ENCODE measurements at regions not wholly inside any gene's neighbourhood (a gene's known extent, or its start where the extent isn't known, plus 50 kb on each side); places are given as distances from the start of the nearest gene placed in this dataset.

DNA sequence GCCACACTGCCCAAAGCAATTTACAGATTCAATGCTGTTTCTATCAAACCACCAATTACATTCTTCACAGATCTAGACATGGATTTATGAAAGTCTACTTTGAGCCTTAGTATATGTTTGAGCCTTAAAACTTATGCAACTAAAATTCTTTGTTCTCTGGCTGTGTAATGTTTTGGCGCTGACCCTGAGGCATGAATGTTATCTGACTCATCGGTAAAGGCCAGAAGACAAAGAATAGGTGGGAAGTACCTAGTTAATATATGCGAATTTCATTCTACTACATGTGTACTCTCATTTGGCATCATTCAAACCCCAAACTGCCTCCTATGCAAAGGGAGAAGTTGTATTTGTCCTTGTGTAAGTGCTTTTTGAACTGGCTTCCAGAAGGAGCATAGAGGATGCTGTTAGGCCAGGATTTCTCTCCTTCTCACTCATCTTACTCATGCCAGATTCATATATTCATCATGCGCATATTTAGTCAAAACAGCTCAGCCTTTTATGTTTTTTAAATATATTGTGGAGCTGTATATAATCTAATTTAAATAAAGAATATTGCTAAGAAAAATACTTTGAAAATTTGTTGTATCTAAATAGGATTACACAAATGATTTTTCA lies 204.2 kb downstream of the NFKBIZ start:
- TF ChIP-seq, protein P1, sequence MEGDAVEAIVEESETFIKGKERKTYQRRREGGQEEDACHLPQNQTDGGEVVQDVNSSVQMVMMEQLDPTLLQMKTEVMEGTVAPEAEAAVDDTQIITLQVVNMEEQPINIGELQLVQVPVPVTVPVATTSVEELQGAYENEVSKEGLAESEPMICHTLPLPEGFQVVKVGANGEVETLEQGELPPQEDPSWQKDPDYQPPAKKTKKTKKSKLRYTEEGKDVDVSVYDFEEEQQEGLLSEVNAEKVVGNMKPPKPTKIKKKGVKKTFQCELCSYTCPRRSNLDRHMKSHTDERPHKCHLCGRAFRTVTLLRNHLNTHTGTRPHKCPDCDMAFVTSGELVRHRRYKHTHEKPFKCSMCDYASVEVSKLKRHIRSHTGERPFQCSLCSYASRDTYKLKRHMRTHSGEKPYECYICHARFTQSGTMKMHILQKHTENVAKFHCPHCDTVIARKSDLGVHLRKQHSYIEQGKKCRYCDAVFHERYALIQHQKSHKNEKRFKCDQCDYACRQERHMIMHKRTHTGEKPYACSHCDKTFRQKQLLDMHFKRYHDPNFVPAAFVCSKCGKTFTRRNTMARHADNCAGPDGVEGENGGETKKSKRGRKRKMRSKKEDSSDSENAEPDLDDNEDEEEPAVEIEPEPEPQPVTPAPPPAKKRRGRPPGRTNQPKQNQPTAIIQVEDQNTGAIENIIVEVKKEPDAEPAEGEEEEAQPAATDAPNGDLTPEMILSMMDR (IDR thresholded peaks at IDR 0.05; ENCODE audit: borderline replicate concordance, extremely low read depth, low read length, poor library complexity, severe bottlenecking), result no peak
- no peak for TF ChIP-seq EZH2 (IDR thresholded peaks at IDR 0.05; ENCODE audit: borderline replicate concordance, low read depth, low read length, severe bottlenecking)
- no peak overlapping the region for H3K9ac ChIP-seq (ENCODE audit: low read depth, low read length)
- H3K4me3 ChIP-seq (ENCODE audit: low read depth in 1 of 2, low read length in 2 of 2), result no peak overlapping the region
- no peaks in the 10 kb centered on the region for H4K20me1 ChIP-seq (ENCODE audit: insufficient read depth, low read length)
- H2AFZ ChIP-seq (ENCODE audit: low read depth, low read length), result no peak overlapping the region
- no peaks in the 10 kb centered on the region for H3K27me3 ChIP-seq (ENCODE audit: insufficient read depth, low read length, poor library complexity)
- H3K79me2 ChIP-seq (ENCODE audit: insufficient read depth, low read length), result no peaks in the 10 kb centered on the region
- no peak overlapping the region for H3K4me2 ChIP-seq (ENCODE audit: insufficient read depth, low read length)
- H3K36me3 ChIP-seq (ENCODE audit: insufficient read depth, low read length), result no peaks in the 10 kb centered on the region
- no peak overlapping the region for H3K27ac ChIP-seq (ENCODE audit: low read length)
- DNase-seq (no peak), ATAC-seq (ENCODE audit: insufficient read depth, low read depth) (no peak)
- no peaks in the 10 kb centered on the region for H3K9me3 ChIP-seq (ENCODE audit: insufficient read depth, low read length, severe bottlenecking)
- no peaks in the 10 kb centered on the region for H3K4me1 ChIP-seq (ENCODE audit: insufficient read depth, low read length)

DNA sequence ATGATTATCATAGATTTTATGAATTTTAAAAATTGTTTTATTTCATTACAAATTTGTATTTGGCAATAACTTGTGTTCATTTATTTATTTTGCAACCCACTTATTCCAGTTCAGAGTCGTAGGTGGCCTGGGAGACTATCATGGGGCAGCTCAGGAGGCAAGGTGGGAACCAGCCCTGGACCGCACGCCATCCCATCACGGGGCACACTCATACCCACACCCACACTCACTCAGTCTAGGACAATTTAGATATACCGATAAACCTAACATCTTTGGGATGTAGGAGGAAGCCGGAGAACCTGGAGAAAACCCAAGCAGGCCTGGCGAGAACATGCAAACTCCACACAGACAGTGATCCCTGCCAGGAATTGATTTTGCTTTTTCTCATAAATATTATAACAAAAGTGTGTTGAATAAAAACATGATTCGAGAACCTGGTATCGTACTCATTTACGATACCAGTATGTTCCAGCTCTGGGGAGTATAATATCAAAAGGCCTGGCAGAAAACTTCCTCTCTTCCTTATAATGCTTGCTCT lies 205.3 kb downstream of the NFKBIZ start:
- Histone ChIP-seq H3K36me3 (ENCODE audit: insufficient read depth, low read length) (no peaks in the 10 kb centered on the region), H4K20me1 (ENCODE audit: insufficient read depth, low read length) (no peaks in the 10 kb centered on the region)

DNA sequence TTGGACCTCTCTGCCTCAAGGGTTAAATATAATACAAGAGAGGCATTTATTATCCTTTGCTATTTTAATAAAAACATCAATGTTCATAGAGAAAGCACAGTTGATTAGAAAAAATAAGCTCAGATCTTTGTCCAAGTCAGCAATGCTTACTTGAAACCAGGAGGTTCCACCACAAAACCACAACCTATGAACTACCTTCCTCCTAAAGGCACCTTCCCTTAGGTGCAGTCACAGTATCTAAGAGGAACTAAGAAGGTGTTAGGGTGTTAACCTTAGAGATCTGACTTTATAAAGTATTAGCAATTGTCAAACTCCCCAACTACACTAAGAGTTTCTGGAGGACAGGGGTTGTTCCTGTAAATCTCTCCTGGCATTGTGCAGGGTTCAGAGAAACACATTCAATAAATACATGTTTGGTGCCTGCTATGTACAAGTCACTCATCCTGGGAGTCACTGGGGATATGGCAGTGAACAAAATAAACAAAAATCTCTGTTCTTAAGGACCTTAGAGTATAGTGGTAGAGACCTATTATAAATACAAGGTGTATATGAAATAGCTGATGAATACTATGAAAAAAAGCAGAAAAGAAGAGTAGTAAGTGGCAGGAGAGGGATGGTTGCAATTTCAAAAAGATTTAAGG lies 208.6 kb downstream of the NFKBIZ start:
- H3K4me3 ChIP-seq (ENCODE audit: low read depth in 1 of 2, low read length in 2 of 2), result no peak overlapping the region

More for the DNA sequence above, 205.3 kb downstream of the NFKBIZ start:
- H3K27ac ChIP-seq (ENCODE audit: low read length), result no peak overlapping the region
- H3K27me3 ChIP-seq (ENCODE audit: insufficient read depth, low read length, poor library complexity), result no peaks in the 10 kb centered on the region
- no peaks in the 10 kb centered on the region for H3K9me3 ChIP-seq (ENCODE audit: insufficient read depth, low read length, severe bottlenecking)
- DNase-seq, result no peak
- H3K4me2 ChIP-seq (ENCODE audit: insufficient read depth, low read length), result no peak overlapping the region
- no peak for TF ChIP-seq EZH2 (IDR thresholded peaks at IDR 0.05; ENCODE audit: borderline replicate concordance, low read depth, low read length, severe bottlenecking)
- TF ChIP-seq, protein P1 (IDR thresholded peaks at IDR 0.05; ENCODE audit: borderline replicate concordance, extremely low read depth, low read length, poor library complexity, severe bottlenecking), result no peak
- ATAC-seq (ENCODE audit: insufficient read depth, low read depth), result no peak
- no peaks in the 10 kb centered on the region for H3K79me2 ChIP-seq (ENCODE audit: insufficient read depth, low read length)
- no peaks in the 10 kb centered on the region for H3K4me1 ChIP-seq (ENCODE audit: insufficient read depth, low read length)
- no peak overlapping the region for H3K9ac ChIP-seq (ENCODE audit: low read depth, low read length)
- no peak overlapping the region for H3K4me3 ChIP-seq (ENCODE audit: low read depth in 1 of 2, low read length in 2 of 2)
- H2AFZ ChIP-seq (ENCODE audit: low read depth, low read length), result no peak overlapping the region

More for the DNA sequence above, 208.6 kb downstream of the NFKBIZ start:
- Histone ChIP-seq H3K79me2 (ENCODE audit: insufficient read depth, low read length) (no peaks in the 10 kb centered on the region), H3K36me3 (ENCODE audit: insufficient read depth, low read length) (no peaks in the 10 kb centered on the region), H3K9me3 (ENCODE audit: insufficient read depth, low read length, severe bottlenecking) (no peaks in the 10 kb centered on the region), H4K20me1 (ENCODE audit: insufficient read depth, low read length) (no peaks in the 10 kb centered on the region), H2AFZ (ENCODE audit: low read depth, low read length) (no peak overlapping the region), H3K27me3 (ENCODE audit: insufficient read depth, low read length, poor library complexity) (no peaks in the 10 kb centered on the region), H3K9ac (ENCODE audit: low read depth, low read length) (no peak overlapping the region), H3K4me2 (ENCODE audit: insufficient read depth, low read length) (no peak overlapping the region), H3K4me1 (ENCODE audit: insufficient read depth, low read length) (no peaks in the 10 kb centered on the region), H3K27ac (ENCODE audit: low read length) (no peak overlapping the region)
- ATAC-seq (ENCODE audit: insufficient read depth, low read depth) (no peak), DNase-seq (no peak)
- no peak for TF ChIP-seq EZH2 (IDR thresholded peaks at IDR 0.05; ENCODE audit: borderline replicate concordance, low read depth, low read length, severe bottlenecking)
- TF ChIP-seq, protein P1 (IDR thresholded peaks at IDR 0.05; ENCODE audit: borderline replicate concordance, extremely low read depth, low read length, poor library complexity, severe bottlenecking), result no peak

Measured in DND-41 (cell line).